RPMI8226 (cell line): ENCODE measurements at regions not wholly inside any gene's neighbourhood (a gene's known extent, or its start where the extent isn't known, plus 50 kb on each side); places are given as distances from the start of the nearest gene placed in this dataset.

Experiments
- DNase-seq: peaks from one replicate; pipeline ENCODE4 v3.0.0-alpha.2; 2015

DNA sequence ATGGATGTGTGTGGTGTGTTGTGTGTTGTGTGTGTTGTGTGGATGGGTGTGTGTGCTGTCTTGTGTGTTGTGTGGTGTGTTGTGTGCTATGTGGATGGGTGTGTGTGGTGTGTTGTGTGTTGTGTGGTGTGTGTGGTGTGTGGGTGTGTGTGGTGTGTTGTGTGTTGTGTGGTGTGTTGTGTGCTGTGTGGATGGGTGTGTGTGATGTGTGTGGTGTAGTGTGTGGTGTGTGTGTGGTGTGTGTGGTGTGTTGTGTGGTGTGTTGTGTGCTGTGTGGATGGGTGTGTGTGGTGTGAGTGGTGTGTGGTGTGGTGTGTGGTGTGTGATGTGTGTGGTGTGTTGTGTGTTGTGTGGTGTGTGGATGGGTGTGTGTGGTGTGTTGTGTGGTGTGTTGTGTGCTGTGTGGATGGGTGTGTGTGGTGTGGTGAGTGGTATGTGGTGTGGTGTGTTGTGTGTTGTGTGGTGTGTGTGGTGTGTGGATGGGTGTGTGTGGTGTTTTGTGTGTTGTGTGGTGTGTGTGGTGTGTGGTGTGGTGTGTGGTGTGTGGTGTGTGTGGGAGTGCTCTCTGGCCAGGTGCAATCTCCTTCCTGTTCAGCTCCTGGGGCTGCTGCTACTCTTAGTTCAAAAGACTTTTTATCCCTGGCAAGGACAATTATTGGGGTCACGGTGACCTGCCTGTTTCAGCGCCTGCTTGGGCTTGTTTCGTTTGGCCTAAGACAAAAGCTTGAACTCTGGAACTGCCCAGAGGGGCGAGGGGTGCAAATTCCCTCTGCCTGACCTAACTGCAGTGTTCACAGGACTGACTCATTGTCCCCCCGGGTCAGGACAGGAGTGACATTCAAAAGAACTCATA, 101.1 kb downstream of the UBIAD1 start:
- DNase-seq = no peak

DNA sequence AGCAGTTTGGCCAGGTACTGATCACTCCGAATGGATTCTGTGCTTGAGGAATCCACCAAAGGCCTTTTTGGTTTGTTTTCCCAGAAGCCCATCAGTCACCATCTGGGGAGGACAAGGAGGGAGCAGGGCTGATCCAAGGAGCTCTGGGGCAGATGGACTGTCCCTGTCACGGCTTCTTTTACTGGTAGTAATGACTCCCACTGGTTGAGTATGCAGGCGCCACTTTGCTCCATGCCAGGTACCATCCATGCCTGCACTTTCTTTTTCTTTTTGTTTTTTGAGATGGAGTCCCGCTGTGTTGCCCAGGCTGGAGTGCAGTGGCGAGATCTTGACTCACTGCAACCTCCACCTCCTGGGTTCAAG, 101.7 kb downstream of the UBIAD1 start:
- no peak for DNase-seq

DNA sequence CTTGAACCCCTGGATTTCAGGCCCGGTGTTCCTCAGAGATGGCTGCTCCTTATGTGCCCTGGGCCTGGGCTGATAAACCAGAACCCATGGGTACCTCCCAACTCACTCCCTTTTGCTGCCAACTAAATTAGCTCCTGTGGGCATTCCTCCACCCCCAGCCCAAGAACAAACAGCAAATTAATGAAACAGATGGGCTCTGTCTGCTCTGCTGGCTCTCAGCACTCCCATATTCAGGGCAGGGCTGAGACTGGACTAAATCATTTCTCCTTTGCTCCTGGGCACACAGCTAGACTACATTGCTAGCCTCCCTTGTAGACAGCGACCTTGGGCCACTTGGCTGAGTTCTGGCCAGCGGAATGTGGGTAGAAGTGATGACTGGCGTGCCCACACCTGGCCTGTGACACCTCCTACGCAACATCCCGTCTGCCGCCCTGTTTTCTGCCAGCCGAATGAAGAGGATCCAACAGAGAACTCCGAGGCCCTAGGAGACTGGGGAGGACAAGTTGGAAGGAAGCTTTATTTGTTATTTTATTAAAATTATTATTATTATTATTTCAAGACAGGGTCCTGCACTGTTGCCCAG, 101.9 kb upstream of the DISP3 start:
- no peak for DNase-seq

DNA sequence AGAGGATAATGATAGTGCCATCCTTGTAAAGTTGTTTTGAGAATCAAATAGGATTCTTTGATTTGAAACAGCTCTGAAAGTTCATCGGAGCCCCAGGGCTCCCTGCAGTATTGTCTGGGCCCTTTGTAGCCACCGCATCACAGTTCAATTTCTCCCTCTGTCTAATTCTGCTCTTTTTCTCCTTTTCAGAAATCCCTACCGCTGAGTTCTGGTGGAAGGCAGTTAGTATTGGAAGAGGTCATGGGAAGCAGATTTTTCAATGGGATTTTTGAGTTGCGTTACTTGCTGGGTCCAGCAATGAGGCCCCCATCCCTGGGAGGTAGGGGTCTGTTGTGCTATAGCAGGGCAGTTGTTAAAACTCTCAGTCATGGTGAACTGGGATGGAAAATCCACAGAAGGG, 101.0 kb upstream of the DISP3 start:
- DNase-seq = no peak

DNA sequence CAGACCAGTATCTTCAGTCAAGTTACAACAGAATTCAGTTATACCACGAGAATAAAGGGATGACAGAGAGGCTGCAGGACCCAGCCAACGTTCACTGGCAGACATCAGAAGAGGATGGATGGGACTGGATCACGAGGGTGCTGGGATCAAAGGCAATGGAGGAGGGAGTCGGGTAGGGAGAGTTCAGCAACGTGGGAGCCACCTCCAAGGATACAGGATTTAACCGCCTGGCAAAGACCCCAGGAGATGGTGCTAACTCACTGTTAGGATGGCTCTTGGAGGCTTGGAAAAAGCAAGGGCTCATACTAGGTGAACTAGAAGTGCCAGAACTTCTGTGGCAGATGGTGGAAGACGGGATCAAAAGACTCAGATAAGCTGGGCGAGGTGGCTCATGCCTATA, 99.1 kb upstream of the DISP3 start:
- no peak for DNase-seq

DNA sequence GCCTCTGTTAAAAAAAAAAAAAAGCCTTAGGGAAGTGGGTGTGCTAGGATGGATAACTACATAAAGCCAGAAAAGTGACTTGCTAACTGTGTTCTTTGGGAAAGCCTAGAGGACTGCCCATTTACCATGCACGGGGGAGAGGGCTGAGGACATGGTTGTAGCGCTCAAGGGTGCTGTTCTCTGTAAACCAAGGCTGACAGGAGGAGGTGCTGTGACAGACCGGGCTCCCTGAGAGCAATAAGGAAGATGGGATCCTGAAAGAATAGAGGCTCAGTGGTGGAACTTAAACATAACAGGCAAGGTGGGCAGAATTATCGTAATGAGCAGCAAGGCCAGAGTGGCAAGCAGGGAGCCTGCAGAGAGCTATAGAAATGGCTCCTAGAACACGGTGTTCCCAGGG, 98.5 kb upstream of the DISP3 start:
- DNase-seq = no peak

DNA sequence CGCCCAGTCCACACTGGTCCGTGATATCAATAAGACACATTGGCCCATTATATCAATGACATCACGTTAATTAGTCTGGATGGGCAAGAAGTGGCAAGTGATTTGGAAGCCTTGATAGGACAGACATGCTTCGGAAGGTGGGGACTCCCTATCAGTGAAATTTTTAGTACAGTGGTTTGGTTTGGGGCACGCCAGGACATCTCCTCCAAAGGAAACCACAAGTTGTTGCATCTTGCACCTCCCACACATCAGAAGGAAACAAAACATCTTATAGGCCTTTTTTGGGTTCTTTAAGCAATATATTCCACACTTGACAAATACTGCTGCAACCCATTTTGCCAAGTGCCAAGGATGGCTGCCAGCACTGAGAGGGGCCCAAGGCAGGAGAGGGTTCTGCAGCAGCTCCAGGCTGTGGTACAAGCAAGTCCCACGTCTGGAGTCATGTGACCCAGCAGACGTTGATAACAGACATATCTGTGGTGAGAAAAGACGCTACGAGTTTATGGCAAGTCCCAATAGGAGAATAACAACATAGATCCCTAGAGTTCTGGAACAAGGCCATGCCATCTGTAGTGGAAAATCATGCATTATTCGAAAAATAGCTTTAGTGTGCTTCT, 95.3 kb upstream of the DISP3 start:
- DNase-seq = no peak

DNA sequence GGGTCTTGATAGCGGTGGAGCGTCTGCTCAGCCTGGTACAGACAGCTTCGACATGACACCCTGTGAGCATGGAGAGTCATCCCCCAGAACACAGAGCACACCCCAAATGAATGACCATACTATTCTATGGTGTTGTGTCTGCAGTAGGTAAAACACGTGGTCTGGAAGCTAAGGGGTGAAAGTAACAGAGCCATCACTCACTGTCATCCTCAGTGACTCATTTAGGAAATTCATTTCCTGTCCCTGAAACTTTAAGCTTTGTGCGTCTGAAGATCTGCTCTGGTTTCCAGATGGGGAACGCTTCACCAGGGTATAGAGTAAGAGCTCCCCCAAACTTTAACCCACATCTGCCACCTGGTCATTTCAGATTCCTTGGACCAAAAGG, 94.8 kb upstream of the DISP3 start:
- DNase-seq = peak; percentile 31

DNA sequence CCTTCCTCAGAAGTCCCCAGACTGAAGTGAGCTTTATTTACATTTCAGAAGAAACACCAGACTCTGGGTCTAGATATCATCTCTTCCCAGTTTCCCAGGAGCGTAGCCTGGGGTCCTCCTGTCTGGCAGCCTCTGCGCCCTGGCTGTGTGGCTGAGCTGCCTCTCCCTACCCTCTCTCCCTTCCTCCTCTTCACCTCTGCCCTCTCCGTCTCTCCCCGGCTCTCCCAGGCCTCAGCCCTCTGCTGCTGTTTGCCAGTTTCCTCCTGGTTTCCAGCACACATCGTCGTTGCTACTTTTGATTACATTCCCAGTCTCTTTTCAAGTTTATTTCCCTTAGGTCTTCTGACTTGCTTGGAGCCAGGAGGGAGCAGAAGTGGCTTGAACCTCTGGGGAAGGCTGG, 91.1 kb upstream of the DISP3 start:
- no peak for DNase-seq

DNA sequence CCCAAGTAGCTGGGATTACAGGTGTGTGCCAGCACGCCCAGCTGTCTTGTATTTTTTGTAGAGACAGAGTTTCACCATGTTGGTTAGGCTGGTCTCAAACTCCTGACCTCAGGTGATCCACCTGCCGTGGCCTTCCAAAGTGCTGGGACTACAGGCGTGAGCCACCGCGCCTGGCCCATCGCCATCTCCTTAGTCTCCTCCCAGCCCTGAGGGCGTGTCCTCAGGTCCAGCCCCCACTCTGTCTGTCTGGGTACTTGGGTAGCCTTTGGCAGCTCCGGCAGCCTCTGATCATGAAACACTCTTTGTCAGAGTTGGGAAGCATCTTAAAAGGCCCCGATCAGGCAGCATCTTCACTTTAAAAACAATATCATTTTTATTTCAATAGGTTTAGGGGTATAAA, 90.3 kb upstream of the DISP3 start:
- peak; percentile 84 for DNase-seq

DNA sequence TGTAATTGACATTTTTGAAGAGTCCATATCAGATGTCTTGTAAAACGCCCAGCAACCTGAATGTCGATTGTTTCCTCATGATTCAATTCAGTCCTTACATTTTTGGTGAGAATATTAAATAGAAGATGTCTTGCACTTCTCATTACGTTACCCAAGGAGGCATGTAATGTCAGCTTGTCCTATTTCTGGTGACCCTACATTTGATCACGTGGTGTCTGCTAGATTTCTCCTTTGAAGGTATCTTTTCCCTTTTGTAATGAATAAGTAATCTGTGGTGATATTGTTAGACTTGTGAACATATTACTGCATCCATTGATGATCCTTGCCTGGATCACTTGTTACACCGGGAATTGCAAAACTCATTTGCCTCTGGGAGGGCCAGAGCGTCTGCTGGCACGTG, 87.6 kb upstream of the DISP3 start:
- DNase-seq = no peak

DNA sequence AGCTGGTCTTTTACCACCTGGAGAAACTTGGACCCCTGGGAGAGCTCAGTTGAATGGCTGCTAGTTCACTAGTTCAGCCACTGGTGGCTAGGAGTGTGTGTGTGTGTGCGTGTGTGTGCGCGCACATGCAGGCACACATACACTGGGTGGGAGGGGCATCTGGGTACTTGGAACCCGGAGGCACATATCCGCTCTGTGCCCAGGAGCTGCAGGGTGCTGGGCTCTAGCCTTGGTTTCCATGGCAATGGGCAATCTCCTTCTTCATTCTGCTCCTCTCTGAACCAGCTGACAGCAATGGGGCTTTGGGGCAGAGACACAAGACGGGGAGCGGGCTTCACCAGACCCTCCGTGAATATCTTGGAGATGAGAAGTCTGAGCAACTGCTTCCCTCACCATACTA, 87.1 kb upstream of the DISP3 start:
- DNase-seq = no peak

DNA sequence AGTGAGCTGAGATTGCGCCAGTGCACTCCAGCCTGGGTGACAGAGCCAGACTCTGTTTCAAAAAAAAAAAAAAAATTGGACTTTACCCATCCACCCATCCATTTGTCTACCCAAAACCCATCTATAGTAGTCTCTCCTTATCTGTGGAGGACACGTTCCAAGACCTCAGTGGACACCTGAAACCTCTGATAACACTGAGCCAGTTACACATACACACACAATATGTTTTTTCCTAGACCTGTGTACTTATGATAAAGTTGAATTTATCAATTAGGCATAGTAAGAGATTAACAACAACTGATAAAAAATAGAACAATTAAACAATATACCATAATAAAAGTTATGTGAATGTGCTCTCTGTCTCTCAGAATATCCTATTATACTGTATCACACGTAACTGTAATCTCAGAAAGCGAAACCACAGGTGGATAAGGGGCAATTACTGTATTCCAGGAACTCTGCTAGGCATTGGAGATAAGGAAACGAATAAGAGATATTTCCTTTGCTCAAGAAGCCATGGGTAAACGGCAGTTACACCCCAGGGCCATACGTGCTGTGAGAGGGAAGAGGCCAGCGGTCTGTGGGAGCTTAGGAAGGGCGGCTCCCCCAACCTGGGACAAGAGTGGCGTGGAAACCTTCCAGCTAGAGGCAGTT, 84.2 kb upstream of the DISP3 start:
- DNase-seq = no peak

DNA sequence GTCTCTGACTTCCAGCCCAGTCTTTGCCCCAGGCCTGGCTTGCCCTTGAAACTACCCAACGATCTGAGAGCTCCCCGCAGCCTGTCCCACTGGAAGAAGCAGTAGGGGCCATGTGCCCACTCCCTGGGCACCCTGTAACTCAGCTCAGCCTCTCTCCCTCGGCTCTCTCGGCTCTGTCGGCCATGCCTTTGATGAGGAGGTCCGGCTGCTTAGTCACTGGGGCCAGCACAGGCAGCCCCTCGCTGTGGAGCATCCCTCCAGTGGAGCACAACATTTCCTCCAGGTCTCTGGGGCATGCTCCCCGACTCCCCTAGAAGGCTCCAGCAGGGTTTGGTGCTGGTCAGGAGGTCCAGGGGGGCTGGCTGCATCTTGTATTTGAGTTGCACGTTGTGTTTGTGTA, 83.3 kb upstream of the DISP3 start:
- no peak for DNase-seq

DNA sequence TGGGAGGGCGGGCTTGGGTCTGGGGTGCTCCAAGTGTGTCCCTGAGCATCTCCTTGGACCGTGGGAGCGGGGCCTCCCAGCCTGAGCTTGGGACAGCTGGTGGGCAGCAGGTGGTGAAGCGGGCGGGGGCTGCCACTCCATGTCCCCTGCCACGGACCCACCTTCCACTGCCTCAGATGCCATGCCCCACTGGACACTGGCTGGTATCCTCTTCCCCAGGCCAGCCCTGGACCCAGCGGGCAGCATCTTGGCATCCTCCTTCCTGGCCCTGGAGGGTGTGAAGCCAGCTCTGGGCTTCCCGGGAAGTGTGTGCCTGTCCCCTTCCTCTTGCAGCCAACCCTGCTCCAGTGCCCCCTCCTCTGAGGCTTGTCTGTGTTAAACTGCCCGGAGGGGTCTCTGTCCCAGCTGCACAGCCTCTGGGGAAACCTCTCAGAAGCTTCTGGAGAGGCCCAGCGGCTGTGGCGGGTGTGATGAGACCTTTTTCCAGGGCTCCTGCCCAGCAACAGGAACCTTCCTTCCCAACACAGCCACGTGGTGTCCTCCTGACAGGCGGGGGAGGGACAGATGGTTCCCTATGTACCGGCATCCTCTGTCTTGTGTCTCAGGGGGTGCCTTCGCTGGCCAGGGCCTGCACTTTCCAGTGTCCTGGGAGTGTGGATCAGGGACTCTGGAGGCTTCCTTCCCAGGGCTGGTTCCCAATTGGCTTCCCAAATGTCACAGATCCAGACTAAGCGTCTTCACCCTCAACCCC, 81.6 kb upstream of the DISP3 start:
- DNase-seq = no peak

DNA sequence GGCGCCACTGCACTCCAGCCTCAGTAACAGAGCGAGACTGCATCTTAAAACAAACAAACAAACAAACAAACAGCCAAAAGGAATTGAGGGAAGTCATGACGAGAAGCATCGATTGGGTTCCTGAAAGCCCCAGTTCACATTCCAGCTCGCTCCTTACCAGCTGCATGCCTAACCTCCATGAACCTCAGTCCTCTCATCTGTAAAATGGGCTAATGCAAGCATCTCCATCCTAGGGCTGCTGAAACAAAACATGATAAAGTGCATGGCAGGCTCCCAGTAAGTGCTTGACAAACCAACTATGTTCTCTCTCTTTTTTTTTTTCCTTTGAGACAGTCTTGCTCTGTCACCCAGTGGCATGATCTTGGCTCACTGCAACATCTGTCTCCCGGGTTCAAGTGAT, 79.7 kb upstream of the DISP3 start:
- DNase-seq = no peak

DNA sequence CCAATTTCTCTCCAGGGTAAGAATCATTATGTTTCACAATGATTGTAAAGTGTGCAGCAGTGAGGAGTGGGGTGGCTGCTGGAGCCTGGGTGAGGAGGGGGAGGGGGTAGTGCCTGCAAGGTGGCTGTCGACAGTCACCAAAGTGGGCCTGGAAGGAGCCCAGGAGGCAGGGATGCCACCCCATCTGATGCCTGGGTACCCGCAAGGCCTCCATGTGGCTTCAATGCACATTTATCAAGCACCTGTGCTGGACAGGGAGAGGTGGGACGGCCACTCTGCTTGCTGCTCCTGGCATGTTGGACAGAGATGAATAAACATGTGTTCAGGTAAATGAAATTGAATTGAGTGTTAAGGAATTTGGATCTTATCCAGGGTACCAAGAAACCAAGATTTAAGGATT, 78.8 kb upstream of the DISP3 start:
- DNase-seq = no peak

DNA sequence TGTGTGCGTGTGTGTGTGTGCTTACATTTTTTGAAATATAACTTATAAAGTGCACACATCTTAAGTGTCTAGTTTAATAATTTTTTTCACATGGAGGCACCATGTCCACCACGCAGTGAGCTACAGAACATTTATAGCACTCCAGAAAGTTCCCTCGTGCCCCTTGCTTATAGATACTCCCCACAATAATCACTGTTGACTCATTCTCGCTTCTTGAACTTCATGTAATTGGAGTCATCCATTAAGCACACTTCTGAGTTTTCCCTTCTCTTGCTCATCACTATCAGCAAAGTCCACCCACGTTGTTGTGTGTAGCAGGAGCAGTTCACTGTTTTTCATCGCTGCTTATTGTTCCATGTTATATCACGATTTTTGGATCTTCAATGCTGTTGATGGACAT, 78.4 kb upstream of the DISP3 start:
- no peak for DNase-seq

DNA sequence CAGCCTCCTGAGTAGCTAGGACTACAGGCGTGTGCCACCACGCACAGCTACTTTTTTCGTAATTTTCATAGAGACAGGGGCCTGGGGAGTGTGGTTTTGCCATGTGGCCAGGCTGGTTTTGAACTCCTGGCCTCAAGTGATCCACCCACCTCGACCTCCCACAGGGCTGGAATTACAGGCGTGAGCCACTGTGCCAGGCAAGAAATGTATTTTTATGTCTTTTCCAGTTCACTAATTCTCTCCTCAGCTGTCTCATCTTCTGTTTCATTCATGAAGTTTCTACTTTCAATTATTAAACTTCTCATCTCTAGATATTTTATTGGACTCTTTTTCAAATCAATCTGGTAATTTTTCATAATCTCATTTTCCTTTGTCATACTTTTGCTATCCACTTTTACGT, 72.1 kb upstream of the DISP3 start:
- DNase-seq = peak; percentile 25

DNA sequence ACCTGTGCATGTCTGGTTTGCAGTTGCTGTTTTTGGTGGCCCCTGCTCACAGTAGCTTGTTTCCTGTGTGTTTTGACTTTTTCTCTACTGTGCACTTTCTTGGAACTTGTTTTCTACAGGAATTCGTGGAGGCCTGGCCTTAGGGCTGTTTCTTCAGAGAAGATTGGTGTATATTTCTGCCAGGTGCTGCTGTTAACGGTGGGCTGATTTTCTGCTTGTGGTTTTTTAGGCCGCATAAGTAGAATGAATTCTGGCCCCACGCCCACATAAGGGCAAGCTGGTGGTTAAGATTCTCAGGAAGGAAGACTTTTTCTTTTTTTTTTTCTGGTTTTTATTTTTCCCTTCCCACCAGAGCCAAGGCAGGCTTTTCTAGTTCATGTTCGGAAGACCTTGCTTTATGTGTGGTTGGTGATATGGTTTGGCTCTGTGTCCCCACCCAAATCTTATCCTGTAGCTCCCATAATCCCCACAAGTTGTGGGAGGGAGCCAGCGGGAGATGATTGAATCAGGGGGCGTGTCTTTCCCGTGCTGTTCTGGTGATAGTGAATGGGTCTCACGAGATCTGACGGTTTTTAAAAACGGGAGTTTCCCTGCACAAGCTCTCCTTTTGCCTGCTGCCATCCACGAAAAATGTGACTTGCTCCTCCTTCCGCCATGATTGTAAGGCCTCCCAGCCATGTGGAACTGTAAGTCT, 71.5 kb upstream of the DISP3 start:
- peak; percentile 97 for DNase-seq

DNA sequence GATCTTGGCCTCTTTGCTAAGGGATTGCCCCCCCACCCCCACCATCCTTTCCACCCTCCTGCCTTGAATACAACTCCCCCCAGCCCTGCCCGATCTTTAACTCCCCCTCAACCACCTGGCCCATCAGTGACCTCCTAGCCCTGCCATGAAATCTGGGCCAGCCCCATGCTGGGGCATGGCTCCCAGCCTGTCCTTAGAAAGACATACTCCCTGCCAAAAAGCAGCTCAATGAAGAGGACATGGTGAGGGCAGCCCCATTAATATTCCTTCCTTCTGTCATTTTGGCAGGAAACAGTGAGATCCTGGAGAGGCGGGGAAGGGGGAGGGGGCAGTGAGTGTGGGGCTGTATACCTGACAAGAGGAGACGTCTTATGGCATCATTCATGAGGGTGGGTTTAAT, 66.8 kb upstream of the DISP3 start:
- DNase-seq = no peak

DNA sequence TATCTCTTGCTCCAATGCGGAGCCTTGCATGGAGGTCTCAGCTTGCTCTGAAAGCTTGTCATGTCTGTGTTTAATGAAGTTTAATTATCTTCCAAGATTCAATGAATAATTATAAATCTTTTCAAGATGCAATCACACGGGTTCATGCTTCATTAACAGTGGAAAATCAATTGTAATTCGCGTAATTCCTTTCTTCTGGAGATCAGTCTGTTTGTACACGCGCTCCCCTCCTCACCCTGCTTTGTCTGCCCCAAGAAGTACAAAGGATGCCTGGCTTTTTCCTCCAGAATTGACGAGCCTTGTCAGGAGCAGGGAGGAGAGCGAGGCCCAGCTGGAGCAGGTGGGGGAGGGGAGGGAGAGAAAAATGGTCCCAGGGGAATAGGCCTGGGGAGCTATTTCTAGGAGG, 65.0 kb upstream of the DISP3 start:
- no peak for DNase-seq
